ENCODE measurements at regions not wholly inside any gene's neighbourhood (a gene's known extent, or its start where the extent isn't known, plus 50 kb on each side); places are given as distances from the start of the nearest gene placed in this dataset.

DNA sequence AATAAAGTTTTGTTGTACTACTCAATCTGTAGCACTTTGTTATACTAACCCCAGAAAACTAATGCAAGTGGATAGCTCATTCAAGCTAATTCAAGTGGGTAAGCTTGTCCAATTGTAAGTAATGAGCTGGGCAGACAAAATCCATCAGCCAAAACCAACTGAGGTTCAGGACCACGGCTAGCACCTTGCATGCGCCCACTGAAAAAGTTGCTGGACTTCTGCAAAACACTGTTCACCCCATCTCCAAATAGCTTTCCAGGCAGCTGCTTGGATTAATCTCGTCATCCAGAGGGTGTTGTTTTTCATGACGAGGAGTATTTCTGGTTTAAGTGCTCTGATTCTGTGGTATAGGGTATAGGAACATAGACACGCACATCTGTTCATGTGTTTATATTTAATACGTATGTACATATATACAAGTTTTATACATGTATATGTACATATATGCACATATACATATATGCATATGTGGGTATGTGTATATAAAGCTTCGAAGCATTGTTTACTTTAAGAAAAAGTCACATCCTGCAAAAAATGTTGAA is 307.5 kb downstream of the GALR1 start:
- TF ChIP-seq POLR2AphosphoS5 (IDR thresholded peaks at IDR 0.05; ENCODE audit: insufficient read depth in 1 of 2, low read depth in 1 of 2) (no peak), CTCF (IDR thresholded peaks at IDR 0.05) (no peak)

All from vagina (tissue), 2 donors.